Coronary artery (tissue), 2 donors: ENCODE measurements at regions not wholly inside any gene's neighbourhood (a gene's known extent, or its start where the extent isn't known, plus 50 kb on each side); places are given as distances from the start of the nearest gene placed in this dataset.

ENCODE experiments used
- DNase-seq: peaks from one replicate; pipeline ENCODE4 v3.0.0-alpha.2; 2017; ENCODE audit warnings: low spot score
- H3K27ac ChIP-seq, 2 donors: fragments of 200-600 bp; sonication (generic); one replicate each; pipeline ENCODE4 v1.5.1; 2016 to 2019
- H3K4me3 ChIP-seq: fragments of 200-600 bp; sonication (generic); 2 replicates; pipeline ENCODE4 v1.5.1; 2016; ENCODE audit warnings: mild to moderate bottlenecking, moderate library complexity
- TF ChIP-seq, protein P1 (sequence below): fragments of 200-600 bp; sonication (generic); IDR thresholded peaks from one replicate; pipeline ENCODE4 v1.5.1; 2019; ENCODE audit warnings: antibody characterized with exemption

DNA sequence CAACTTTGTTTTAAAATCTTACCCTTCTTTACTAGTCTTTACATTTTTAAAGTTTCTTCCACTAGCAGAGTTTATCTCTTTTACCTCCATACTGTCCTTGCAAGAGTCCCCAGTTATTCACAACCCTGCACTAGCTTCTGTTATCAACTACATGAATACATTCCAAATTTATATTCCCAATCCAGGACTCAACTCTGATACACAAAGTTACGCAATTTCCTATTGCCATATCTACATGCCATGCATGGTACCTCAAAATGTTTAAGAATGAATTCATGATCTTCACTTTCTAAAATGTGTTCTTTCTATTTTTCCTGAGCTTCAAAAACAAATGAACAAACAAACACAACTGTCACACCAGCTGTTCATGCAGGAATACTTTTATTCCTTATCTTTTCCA lies 668.7 kb downstream of the CDH18 start:
- no peak for DNase-seq
- no peak overlapping the region for H3K27ac ChIP-seq
- TF ChIP-seq, protein P1, sequence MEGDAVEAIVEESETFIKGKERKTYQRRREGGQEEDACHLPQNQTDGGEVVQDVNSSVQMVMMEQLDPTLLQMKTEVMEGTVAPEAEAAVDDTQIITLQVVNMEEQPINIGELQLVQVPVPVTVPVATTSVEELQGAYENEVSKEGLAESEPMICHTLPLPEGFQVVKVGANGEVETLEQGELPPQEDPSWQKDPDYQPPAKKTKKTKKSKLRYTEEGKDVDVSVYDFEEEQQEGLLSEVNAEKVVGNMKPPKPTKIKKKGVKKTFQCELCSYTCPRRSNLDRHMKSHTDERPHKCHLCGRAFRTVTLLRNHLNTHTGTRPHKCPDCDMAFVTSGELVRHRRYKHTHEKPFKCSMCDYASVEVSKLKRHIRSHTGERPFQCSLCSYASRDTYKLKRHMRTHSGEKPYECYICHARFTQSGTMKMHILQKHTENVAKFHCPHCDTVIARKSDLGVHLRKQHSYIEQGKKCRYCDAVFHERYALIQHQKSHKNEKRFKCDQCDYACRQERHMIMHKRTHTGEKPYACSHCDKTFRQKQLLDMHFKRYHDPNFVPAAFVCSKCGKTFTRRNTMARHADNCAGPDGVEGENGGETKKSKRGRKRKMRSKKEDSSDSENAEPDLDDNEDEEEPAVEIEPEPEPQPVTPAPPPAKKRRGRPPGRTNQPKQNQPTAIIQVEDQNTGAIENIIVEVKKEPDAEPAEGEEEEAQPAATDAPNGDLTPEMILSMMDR = no peak

GRCh38 chr5:19322716-19323485 lies 665.1 kb downstream of the CDH18 start:
- no peak for DNase-seq
- TF ChIP-seq, protein P1 = no peak
- Histone ChIP-seq H3K27ac (no peak overlapping the region), H3K4me3 (no peak overlapping the region)

More for the DNA sequence above, 668.7 kb downstream of the CDH18 start:
- no peak overlapping the region for H3K4me3 ChIP-seq

DNA sequence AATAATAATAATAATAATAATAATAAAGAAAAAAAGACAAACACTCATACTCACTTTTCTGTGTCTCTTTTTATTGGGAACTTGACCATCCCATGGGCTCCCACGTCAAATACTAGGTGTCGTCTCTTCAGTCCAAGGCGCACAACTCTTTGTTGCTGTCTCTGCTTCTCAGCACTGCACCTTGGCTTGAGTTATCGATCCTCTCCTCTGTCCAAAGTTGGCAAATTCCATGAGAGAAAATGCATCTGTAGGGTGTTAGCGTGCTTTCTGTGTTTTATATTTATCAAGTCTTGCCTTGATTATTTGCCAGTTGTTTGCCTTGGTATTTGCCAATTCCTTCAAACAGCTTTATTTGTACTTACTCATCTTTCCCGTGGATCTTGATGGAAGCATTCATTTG lies 653.7 kb downstream of the CDH18 start:
- H3K4me3 ChIP-seq = no peak overlapping the region
- TF ChIP-seq, protein P1 = no peak
- no peak for DNase-seq
- no peak overlapping the region for H3K27ac ChIP-seq

- no peak for DNase-seq
- no peak overlapping the region for H3K4me3 ChIP-seq
- TF ChIP-seq, protein P1 = no peak
- no peak overlapping the region for H3K27ac ChIP-seq
These were observed 645.1 kb downstream of the CDH18 start for GRCh38 chr5:19342942-19343341.

GRCh38 chr5:19352120-19352519 lies 635.9 kb downstream of the CDH18 start:
- TF ChIP-seq, protein P1 = no peak
- no peak overlapping the region for H3K4me3 ChIP-seq
- DNase-seq = no peak
- no peak overlapping the region for H3K27ac ChIP-seq

GRCh38 chr5:19369048-19369447 lies 619.0 kb downstream of the CDH18 start:
- TF ChIP-seq, protein P1 = no peak
- DNase-seq = no peak
- no peak overlapping the region for H3K4me3 ChIP-seq
- H3K27ac ChIP-seq = no peak overlapping the region

DNA sequence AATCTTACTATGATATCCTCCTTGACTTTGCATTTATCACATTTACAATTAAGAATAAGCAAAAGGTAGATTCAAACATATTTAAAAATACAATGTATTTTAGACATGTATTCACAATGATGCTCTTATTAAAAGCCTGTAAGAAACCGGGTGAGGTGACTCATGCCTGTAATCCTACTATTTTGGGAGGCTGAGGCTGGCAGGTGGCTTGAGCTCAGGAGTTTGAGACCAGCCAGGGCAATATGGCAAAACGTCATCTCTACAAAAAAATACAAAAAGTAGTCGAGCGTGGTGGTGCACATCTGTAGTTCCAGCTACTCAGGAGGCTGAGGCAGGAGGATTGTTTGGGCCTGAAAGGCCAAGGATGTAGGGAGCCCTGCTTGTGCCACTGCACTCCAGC lies 618.4 kb downstream of the CDH18 start:
- no peak overlapping the region for H3K4me3 ChIP-seq
- DNase-seq = no peak
- H3K27ac ChIP-seq = no peak overlapping the region
- TF ChIP-seq, protein P1 = no peak
